ENCODE measurements at regions not wholly inside any gene's neighbourhood (a gene's known extent, or its start where the extent isn't known, plus 50 kb on each side); places are given as distances from the start of the nearest gene placed in this dataset.

GRCh38 chr1:55476445-55477015 is 261.4 kb upstream of the USP24 start:
- DNase-seq: no peak
- intact Hi-C loops (cut with micrococcal nuclease): no loop called here
- Histone ChIP-seq H2AFZ (ENCODE audit: insufficient read depth, low read depth, low read length, poor library complexity, severe bottlenecking) (no peak overlapping the region), H3K36me3 (replicated peaks in 1 of 2; ENCODE audit: control insufficient read depth in 1 of 2, insufficient read depth in 2 of 2, low read length in 2 of 2) (no peaks in the 10 kb centered on the region), H3K4me1 (ENCODE audit: control insufficient read depth in 1 of 2, insufficient read depth in 2 of 2, low read length in 2 of 2) (peaks cover 0 to 32% of the 10 kb centered on the region in 2 donors), H3K79me2 (ENCODE audit: insufficient read depth, low read length) (no peaks in the 10 kb centered on the region), H4K20me1 (ENCODE audit: insufficient read depth, low read length) (no peaks in the 10 kb centered on the region), H3K27ac (ENCODE audit: low read depth in 1 of 2, low read length in 2 of 2) (no peak overlapping the region), H3K4me2 (replicated peaks; ENCODE audit: extremely low read depth, low read length, poor library complexity, severe bottlenecking) (no peak overlapping the region), H3K9ac (ENCODE audit: insufficient read depth, low read length, poor library complexity, severe bottlenecking) (no peak overlapping the region), H3K9me3 (replicated peaks in 1 of 2; ENCODE audit: control insufficient read depth in 1 of 2, insufficient read depth in 1 of 2, low read length in 2 of 2) (no peaks in the 10 kb centered on the region), H3K27me3 (ENCODE audit: control insufficient read depth in 2 of 2, insufficient read depth in 2 of 2, low read length in 2 of 2) (no peaks in the 10 kb centered on the region), H3K4me3 (replicated peaks in 1 of 3; ENCODE audit: low read depth in 2 of 3, low read length in 3 of 3) (no peak overlapping the region)
- 14% methylated on average over 1 of the region's 6 CpGs for WGBS (ENCODE audit: insufficient coverage)
- TF ChIP-seq CTCF (IDR thresholded peaks at IDR 0.05): no peak
- H3K4me3 Mint-ChIP-seq: no peak overlapping the region
- no peak overlapping the region for H3K27ac Mint-ChIP-seq
- peaks cover 1 to 6% (median 1%) of the 10 kb centered on the region in 3 donors for H3K27me3 Mint-ChIP-seq (ENCODE audit: low read depth in 3 of 3)
- no peaks in the 10 kb centered on the region for H3K36me3 Mint-ChIP-seq
- H3K4me1 Mint-ChIP-seq: peaks cover 4% of the 10 kb centered on the region
- no peaks in the 10 kb centered on the region for H3K9me3 Mint-ChIP-seq

- Histone ChIP-seq H3K9me3 (replicated peaks in 1 of 2; ENCODE audit: control insufficient read depth in 1 of 2, insufficient read depth in 1 of 2, low read length in 2 of 2) (no peaks in the 10 kb centered on the region), H3K27me3 (ENCODE audit: control insufficient read depth in 2 of 2, insufficient read depth in 2 of 2, low read length in 2 of 2) (no peaks in the 10 kb centered on the region), H3K4me2 (replicated peaks; ENCODE audit: extremely low read depth, low read length, poor library complexity, severe bottlenecking) (peak overlapping the region; percentile 11), H3K27ac (ENCODE audit: low read depth in 1 of 2, low read length in 2 of 2) (no peak overlapping the region), H4K20me1 (ENCODE audit: insufficient read depth, low read length) (no peaks in the 10 kb centered on the region), H3K79me2 (ENCODE audit: insufficient read depth, low read length) (no peaks in the 10 kb centered on the region), H3K4me1 (ENCODE audit: control insufficient read depth in 1 of 2, insufficient read depth in 2 of 2, low read length in 2 of 2) (peaks cover 0 to 32% of the 10 kb centered on the region in 2 donors), H3K9ac (ENCODE audit: insufficient read depth, low read length, poor library complexity, severe bottlenecking) (no peak overlapping the region), H3K4me3 (replicated peaks in 1 of 3; ENCODE audit: low read depth in 2 of 3, low read length in 3 of 3) (no peak overlapping the region), H2AFZ (ENCODE audit: insufficient read depth, low read depth, low read length, poor library complexity, severe bottlenecking) (no peak overlapping the region), H3K36me3 (replicated peaks in 1 of 2; ENCODE audit: control insufficient read depth in 1 of 2, insufficient read depth in 2 of 2, low read length in 2 of 2) (no peaks in the 10 kb centered on the region)
- no CpG with 5 or more reads among the region's 1 CpG for WGBS (ENCODE audit: insufficient coverage)
- H3K36me3 Mint-ChIP-seq: no peaks in the 10 kb centered on the region
- peak overlapping the region in 1 of 7 donors; percentile 55 for H3K27ac Mint-ChIP-seq
- H3K27me3 Mint-ChIP-seq (ENCODE audit: low read depth in 3 of 3): peaks cover 1 to 3% (median 1%) of the 10 kb centered on the region in 3 donors
- TF ChIP-seq CTCF (IDR thresholded peaks at IDR 0.05): no peak
- intact Hi-C loops (cut with micrococcal nuclease): no loop called here
- H3K4me3 Mint-ChIP-seq: peak overlapping the region in 1 of 2 donors; percentile 46
- H3K4me1 Mint-ChIP-seq: peaks cover 4% of the 10 kb centered on the region
- no peaks in the 10 kb centered on the region for H3K9me3 Mint-ChIP-seq
- DNase-seq: peak in 2 of 3 donors; percentile 1 to 34
Observed at GRCh38 chr1:55474168-55474786, 259.1 kb upstream of the USP24 start.

All from CD14-positive monocyte (primary cell).